GM21529 (cell line): ENCODE measurements at regions not wholly inside any gene's neighbourhood (a gene's known extent, or its start where the extent isn't known, plus 50 kb on each side); places are given as distances from the start of the nearest gene placed in this dataset.
"Not testable (repeated sequence)": the region's sequence is repeated elsewhere in the genome, so short reads cannot be mapped to it uniquely, and the experiment has no call there.

Experiments
- ATAC-seq: cut with Tn5 transposase; IDR thresholded peaks from one replicate; pipeline ENCODE4 v1.9.1; 2021; ENCODE audit not compliant: unreplicated experiment

DNA sequence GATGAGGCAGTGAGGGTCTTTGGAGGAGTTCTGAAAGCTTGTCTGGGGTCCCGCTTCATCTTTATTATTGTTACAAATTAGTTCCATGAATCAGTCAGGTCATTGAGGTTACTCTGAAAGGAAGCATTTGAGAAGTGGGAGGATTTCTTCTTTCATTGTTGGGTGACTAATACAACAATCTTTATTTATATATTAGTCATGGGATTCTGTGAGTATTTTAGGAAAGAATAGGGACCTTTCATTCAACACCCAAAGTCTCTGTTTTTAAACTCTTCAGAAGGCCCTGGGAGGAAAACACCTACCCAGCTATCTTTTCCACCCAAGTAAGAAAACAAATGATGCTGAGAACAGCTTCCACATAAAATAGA, 98.3 kb downstream of the SOD2 start:
- no peak for ATAC-seq

DNA sequence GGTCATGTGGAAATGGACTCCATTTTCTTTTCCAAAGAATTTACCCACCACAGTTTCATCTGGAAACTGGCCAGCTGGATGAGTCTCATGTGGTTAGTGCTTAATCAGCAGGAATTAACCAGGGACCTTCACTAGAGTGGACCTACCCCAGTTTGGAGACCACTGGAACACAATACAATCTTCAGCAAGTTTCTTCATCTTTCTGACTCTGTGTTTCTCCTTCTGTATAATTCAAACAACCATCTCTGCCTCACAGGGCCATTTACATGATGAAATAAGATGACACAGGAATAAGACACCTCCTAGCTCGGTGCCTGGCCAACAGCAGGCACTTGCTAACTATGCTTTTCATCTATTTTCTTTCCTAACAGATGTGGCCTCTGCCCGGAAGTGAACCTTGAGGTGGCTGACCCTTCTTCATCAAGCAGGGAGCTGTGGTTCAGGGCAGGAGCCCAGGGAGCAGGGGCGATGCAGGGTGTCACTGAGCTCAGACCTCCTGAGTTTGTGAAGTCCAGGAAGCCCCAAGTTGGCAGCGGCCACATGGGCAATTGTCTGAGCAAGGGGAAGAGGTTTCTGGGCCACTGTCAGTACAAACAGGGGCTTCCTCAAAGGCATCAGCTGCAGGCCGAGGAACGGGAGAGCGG, 98.8 kb downstream of the SOD2 start:
- ATAC-seq, result no peak

DNA sequence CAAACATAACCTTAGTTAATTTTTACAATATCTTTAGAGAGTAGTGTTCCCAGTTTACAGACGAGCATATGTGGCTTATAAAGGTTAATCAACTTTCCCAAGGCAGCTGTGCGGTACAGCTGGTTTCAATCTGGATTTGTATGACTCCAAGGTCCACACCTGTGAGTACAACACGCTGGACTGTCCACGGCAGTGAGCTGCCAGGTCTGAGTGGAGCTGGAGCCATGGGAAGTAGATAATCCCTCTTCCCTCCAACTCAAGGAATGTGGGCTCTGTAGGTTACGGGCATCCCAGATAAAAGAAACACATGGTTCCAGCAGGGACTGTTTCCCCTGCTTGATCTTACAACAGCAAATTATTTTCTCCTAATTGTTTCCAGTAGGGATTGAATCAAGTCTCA, 102.2 kb downstream of the SOD2 start:
- no peak for ATAC-seq

DNA sequence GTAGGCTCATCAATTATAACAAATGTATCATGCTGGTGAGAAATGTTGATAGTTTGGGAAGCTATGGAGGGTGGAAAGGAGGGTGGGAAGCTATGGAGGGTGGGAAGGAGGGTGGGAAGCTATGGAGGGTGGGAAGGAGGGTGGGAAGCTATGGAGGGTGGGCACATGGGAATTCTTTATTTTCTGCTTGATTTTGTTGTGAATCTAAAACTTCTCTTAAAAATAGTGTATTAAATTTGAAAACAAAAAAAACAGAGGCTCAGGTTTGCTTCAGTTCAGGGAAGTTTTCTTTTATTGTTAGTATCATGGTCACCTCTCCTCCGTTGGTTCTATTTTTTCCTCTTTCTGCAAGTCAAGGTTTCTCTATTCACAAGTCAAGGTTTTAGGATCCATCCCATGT, 106.4 kb downstream of the SOD2 start:
- ATAC-seq, result no peak

DNA sequence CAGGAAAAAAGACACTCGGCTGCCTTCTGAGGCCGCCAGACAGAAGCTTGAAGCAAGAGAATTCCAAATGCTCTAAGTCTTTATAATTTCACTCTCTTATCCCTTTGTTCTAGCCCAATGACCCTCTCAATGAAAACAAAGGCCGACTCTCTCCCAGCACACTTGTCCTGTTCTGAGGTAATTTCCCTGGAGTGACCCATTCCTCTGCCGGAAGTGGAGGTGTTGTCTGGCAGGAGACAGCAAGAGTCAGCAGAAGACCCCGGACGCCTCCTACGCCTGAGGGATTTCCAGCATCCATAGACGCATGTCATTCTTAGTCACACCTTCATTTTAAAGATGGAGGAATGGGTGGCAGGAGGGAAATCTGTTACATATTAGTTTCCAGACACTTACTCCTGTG, 110.3 kb downstream of the SOD2 start:
- ATAC-seq, result no peak

DNA sequence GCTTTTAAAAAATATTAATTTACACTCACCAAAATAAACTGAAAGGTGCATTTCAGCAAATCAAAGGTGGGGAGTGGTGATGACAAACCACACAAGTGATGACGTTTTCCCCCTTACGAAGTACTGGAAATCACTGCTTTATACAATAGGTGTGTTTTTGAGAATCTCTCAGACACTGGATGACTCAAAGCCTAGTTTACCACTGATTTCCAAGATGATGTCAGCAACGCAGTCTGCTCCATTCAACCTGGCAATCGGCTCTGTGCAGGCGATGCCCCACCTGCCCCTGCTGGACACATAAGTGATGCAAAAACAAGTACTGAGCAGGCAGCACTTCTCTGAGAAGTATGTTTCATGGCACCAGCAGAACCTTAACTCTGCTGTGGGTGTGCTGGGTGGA, 114.4 kb downstream of the SOD2 start:
- ATAC-seq, result no peak

DNA sequence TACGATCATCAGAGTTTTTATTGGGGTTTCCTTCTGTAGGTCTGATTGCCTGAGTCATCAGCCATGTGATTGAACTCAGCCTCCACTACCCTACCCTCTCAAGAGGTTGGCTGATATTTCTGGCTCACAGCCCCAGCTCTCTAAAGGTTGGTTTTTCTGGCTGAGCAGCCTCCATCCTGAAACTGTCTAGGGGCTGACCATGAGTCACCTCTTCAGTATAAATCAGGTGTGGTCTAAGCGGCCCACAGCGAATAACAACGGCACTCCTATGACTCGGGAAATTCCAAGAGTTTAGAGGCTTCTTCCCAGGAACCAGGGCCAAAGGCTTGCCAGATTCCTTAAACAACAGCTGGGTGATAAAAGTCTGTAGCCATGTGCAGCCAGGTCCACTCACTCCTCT, 115.5 kb downstream of the SOD2 start:
- no peak for ATAC-seq

DNA sequence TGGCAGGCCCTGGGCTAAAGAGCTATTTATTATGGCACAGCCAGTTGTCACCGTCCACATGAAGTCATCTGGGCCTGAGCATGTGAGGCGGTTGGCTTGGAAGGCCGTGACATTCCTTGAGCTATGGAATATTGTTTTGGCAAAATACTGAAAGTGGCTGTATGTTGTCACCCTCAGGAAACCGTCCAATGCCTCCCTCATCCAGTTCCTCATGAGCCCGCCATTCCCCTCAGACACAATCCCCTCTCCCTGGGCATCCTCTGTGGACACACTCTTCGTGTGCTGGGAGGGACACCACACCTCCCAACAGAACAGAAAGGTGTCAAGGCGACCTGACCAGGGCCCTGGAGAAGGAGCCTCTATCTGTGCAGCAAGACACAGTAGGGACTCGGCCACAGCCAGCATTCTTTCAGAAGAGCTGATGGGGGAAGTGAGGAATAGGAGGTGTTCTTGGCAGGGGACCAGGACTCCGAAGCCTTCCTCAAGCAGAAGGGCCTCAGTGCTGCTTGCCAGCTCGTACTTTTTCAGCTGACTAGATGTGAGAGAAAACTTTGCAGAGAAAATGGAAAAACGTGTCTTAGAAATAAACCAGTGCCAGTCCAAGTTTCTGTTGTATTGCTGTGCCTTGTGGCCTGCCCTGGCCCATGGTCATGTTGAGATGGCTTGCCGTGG, 120.5 kb downstream of the SOD2 start:
- no peak for ATAC-seq

DNA sequence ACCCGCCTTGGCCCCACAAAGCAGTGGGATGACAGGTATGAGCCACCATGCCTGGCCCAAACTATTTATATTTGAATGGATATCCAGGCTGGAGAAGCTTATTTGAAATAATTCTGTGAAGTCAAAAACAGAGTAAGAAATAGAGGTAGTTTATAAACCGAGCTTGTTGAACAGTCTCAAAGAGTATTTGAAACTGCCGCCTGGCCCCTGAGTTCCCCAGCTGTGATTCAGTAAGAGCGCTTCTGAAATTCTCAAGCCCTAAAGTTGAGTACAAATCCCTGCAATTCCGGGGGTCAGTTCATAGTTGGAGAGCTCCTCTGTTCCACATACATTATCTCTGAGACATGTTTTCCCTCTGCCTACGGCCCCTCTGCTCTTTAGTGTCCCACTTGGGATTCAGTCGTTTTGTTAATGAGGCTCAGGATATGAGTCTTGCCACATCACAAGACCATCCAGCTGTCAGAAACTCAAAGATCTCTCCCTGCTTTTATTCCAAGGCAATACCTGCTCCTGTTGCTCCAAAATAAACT, 127.8 kb downstream of the SOD2 start:
- no peak for ATAC-seq

DNA sequence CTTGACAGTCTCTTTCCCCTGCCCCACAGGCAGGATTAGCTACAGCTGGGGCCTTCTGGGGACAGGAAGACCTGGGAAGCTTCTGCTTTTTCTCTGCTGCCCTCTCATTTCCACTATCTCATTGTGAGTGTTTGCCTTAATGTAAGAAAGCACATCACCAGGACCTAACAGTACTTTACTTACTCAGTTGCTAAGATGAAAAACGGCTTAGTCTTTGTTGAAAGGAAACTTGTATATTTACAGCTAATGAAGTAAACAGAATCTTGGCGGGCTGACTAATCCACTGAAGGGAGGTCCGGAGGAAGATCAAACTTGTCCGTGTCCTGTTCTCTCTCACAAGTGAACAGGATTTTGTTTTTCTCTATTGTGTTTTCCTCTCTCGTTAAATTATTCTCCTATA, 128.6 kb downstream of the SOD2 start:
- ATAC-seq, result no peak

DNA sequence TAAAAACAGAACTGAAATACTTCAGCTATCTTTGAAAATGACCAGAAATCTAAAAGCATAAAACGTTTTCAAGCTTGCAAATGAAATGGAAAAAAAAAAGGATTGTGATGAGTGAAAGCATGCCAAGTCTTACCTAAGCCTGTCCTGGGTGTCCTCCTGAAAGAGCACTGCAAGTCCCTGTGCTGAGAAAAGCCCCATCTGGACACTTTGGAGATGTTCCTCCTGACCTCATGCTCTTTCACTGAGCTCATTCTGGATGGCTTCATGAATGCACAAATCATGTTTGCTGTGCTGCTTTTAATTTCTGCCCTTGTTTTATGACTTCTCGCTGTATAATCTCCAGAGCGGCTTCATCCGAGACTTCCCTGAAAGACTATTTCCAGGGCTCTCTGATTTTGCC, 136.0 kb downstream of the SOD2 start:
- no peak for ATAC-seq

DNA sequence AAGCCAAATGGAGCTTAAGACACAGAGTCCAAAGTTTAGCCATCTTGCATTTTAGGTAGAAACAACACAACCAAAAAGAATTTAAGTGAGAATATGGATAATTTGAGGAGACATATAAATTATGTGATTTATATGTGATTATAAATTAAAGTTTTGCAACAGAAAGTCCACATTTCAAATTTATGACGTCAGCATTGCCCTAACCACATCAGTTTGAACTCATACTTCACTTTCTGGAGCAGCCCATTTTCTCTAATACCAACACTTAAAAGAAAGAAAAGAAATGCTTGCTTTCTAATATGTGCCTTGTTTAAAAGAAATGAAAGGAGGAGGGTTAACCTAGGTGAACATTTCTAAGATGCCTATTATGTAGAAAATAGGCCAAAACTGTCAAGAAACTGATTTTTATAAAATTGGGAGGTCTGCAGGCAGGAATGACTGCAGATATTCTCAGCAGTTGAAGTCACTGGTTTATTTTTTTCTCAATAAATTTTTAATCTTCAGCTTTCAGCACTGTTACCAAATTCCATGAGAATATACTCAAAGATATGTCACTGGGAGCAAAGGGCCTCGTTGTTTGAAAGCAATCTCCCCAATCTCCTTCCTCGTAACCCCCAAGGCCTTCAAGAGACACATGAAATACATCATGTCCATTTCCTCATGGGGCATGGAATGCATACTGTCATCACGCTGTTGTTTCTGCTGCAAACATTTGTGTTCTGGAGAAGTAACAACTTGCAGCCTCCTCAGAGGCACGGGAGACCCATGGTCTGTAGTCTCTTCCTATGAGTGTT, 137.8 kb downstream of the SOD2 start:
- ATAC-seq, result no peak

DNA sequence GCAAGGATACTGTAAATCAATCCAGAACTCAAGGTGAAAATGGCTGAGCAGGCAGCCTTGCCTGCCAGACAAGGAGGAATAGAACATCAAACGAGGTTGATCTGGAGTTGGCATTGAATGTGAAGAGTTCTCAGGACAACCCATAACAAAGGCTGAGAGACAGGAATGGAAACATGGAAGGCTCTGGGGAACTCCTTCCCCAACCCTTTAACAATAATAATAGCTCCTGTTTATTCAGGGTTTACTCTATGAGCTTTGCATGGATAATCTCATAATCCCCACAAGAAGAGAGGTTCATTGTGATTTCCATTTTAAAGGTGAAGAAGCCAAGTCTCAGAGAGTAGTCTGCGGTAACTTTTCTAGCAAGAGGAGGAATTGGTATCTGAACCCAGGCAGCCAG, 151.7 kb downstream of the SOD2 start:
- ATAC-seq, result no peak

DNA sequence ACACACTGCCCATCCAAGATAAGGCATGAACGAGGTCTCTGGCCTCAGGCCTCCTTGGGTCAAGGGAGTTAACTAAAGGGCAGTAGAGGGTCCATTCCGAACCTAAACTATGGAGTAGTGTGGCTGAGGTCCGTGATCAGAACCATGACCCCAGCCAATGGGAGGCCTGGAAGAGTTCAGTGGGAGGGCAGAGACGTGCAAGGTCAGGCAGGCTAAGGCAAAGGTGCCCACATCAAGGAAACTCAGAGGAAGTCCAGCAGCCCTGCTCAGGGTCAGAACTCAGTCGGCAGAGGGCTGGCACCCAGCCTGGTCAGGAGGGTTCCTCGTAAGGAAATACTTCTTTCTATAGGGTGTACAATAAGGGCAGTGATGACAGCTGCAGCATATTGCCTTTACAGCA, 152.2 kb downstream of the SOD2 start:
- ATAC-seq, result no peak

DNA sequence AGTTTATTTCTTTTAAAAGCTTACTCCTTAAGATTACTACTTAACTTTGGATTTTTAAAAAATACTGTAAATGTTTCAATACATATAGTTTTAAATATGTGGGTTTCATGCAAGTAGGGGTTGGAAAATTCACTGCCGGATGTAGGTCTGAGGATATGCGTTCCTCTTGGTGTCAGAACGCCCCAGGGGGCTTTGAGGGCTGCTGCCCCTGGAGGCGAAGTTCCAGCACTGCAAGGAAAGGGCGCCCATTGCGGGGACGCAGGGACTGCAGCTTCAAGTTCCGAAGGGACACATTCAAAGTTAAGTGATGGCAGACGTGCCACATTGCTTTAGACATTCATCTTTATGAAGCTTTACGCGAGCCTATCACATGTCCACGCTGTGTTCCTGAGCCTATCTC, 152.9 kb downstream of the SOD2 start:
- no peak for ATAC-seq

DNA sequence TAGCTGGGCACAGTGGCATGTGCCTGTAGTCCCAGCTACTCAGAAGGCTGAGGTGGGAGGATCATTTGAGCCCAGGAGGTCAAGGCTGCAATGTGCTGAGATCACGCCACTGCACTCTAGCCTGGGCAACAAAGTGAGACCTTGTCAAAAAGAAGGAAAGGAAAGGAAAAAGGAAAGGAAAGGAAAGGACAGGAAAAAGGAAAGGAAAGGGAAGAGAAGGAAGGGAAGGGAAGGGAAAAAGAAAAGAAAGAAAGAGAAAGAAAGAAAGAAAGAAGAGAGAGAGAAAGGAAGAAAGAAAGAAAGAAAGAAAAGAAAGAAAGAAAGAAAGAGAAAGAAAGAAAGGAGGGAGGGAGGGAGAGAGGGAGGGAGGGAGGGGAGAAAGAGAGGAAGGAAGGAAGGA, 155.0 kb downstream of the SOD2 start:
- not testable (repeated sequence) for ATAC-seq

DNA sequence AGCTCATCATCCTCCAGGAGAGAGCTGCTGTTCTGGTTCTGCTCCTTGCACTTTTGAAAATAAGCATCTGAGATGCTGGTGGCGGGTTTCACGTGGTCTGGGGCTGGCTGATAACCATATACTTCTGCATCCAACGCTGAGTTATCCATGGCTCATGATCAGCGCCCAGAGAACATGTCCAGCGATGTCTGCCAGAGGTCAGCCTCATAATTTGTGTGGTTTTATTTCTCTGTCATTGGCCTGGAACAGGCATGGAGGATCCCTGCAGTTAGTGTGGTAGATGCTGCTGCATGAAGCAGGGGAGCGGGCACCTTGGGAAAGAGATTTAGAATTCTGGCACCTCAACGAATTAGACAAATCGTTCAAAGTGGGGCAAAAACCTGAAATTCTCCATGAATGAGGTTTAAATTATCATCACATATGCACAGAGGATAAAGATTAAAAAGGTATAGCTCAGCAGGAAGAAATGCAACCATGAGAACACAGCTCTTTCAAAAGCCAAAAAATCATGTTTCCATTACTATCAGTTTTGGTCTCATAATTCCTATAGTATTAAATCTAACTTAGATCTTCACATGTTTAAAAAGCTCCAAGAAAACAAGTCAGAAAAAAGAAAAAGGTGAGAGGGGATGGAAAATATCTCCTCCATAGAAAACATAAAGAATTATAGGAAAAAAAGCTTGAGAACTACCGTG, 157.2 kb downstream of the SOD2 start:
- ATAC-seq, result no peak

DNA sequence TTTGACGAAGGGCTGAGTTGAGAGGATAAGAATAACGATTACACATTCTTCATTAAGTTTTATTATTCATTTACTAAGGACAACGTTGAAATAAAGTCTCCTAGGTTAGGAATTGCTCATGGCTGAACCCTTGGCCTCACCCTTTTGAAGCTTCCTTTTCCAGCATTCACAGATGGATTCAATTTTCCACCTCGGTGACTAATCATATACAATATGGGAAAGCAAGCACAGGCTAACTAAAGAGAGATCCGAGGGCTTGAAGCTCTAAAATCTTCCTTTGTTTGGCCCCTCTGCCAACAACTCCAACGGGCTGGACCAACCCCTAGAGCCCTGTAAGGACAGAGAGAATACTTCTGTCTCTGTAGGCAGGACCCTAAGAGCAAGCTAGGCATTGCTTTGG, 159.5 kb downstream of the SOD2 start:
- no peak for ATAC-seq

DNA sequence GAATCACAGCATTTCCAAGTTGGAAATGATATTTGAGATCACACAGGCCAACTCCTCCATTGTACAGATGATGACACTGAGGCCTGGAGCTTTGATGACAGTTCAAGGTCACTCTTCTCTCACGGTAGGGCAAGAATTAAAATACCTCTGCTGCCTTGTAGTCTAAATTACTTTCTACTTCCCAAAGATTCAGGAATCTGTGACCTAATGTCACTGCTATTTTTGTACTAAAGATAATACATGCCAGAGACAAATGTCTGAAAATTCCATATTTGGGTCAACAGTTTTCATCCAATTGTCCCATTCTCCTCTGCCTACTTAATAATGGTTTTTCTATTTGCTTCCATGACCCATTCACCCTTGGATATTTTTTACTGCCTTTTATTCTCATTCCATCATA, 160.0 kb downstream of the SOD2 start:
- no peak for ATAC-seq

DNA sequence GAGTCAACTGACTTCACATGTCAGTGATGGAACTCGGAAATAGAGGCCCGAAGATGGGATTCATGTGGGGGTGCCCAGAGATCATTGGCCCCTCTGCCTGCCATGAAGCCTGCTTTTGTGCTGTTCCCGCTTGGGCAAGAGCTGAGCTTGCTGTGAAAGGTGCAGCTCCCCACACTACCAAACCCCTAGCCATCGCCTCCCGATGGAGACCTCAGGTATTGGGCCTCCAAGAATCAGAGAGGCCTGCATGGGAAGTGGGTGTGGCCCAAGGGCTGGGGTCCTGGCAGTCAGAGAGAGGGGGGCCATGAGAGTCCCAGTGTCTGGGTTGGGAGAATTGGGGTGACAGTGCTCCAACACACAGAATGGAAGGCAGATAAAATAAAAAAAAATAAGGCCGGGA, 160.9 kb downstream of the SOD2 start:
- no peak for ATAC-seq

DNA sequence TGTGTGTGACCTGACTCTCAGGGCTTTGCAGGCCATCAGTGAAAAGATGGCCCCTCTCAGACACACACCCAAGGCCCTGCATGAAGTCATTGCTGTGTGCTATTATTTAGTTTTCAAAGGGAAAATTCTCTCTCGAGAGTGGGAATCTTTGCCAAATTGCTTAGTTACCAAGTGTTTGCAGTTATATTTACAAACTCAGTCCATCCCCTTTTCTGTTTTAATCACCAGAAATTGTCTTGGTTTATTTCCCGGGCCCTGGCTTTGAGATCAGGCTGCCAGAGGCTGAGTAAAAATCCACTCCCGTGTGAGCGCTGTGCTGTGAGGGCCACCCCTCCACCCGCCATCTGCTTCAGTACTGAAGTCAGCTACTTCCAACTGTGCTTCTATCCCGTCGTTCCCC, 163.1 kb downstream of the SOD2 start:
- no peak for ATAC-seq

DNA sequence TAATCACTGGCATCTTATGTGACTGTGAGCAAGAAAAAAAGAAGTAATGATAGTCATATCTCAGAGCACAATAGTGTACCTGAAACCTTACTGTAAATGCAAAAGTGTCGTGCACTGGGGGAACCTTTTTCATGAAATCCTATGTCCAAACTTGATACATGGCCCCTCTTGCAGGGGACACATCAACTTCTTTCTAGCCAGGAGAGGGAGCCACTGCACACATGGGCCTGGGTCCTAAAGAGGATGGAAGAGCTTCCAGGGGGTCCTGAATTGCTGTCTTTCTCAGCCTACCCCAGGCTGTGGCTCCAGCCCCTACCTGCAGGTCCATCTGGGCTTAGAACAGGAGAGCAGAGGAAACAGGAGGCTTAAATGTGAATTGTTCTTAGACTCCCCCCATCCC, 165.7 kb downstream of the SOD2 start:
- ATAC-seq, result no peak
